Stimulated activated naive CD8-positive, alpha-beta T cell treated with anti-CD3 and anti-CD28 coated beads, Interleukin-15, Interleukin-2, amounts not matched to agents 100 ng/mL and 50 ng/mL, for 24 hours (primary cell): ENCODE measurements at regions not wholly inside any gene's neighbourhood (a gene's known extent, or its start where the extent isn't known, plus 50 kb on each side); places are given as distances from the start of the nearest gene placed in this dataset.

Experiments used
- H3K27ac Mint-ChIP-seq: one replicate; pipeline ENCODE4 v1.8.0; 2021; ENCODE audit warnings: mild to moderate bottlenecking, mixed read lengths
- H3K27me3 Mint-ChIP-seq: one replicate; pipeline ENCODE4 v1.8.0; 2021; ENCODE audit warnings: mixed read lengths
- H3K36me3 Mint-ChIP-seq: one replicate; pipeline ENCODE4 v1.8.0; 2021; ENCODE audit warnings: low read depth, mixed read lengths
- H3K4me1 Mint-ChIP-seq: one replicate; pipeline ENCODE4 v1.8.0; 2021; ENCODE audit warnings: low read depth, mixed read lengths
- H3K4me3 Mint-ChIP-seq: one replicate; pipeline ENCODE4 v1.8.0; 2021; ENCODE audit warnings: mild to moderate bottlenecking, mixed read lengths
- H3K9me3 Mint-ChIP-seq: one replicate; pipeline ENCODE4 v1.8.0; 2021; ENCODE audit warnings: mixed read lengths

DNA sequence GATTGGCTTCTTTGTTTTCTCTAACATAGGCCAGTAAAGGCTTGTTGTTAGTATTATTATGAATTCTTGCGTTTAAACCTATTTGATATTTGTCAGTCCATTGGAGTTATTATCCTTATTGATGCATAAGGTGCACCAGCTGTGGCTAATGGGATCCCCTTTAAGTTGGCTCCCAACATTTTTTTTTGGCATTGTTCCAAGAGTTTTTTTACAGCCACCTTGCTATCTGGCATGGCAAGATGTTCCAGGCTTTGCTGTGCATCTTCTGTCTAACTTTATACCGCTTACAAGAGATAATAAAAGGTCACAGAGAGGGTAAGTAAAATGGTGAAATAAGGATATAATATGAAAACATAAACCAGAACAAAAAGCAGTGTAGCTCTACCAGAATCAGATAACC, 157.5 kb upstream of the TACR1 start:
- Mint-ChIP-seq H3K27ac (no peak overlapping the region), H3K36me3 (peaks cover 12% of the 10 kb centered on the region), H3K4me3 (no peak overlapping the region), H3K4me1 (no peaks in the 10 kb centered on the region), H3K9me3 (peaks cover 7% of the 10 kb centered on the region), H3K27me3 (no peaks in the 10 kb centered on the region)

DNA sequence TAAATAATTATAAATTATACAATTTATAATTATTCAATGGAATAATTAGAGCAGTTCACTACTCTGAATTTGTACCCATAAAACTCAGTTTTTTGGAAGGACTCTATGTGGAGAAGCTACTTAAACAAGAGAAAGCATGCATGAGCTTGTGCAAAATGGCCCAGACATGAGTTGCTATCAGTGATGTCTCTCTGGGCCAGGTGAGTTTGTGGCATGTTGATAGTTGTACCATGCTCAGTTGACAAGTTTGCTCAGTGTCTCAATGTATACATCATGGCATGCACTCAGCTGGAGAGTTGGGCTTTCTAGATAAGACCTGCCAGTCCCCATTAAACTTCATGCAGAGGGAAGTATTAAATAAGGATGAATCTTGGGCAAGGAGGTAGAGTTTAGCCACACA, 153.8 kb upstream of the TACR1 start:
- H3K27me3 Mint-ChIP-seq, result no peaks in the 10 kb centered on the region
- H3K4me1 Mint-ChIP-seq, result no peaks in the 10 kb centered on the region
- H3K9me3 Mint-ChIP-seq, result peaks cover 15% of the 10 kb centered on the region
- peaks cover 10% of the 10 kb centered on the region for H3K36me3 Mint-ChIP-seq
- H3K4me3 Mint-ChIP-seq, result no peak overlapping the region
- H3K27ac Mint-ChIP-seq, result no peak overlapping the region

DNA sequence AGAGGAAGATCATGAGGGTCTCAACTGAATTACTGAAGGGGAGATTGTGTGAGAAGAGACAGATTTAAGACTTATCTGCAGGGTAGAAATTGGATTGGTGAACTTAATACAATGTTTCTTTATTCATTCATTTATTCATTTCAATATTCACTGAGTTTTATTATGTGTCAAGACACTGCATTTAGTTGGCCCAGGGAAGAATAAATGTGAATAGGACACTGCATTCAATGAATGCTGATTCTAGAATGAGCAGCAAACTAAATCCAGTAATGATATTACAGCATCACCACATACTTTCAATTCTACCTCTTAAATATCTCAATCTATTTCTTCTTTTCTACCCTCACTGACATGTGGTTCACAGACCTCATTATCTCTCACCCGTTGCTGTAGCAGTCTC, 149.0 kb upstream of the TACR1 start:
- H3K4me1 Mint-ChIP-seq, result no peaks in the 10 kb centered on the region
- H3K4me3 Mint-ChIP-seq, result no peak overlapping the region
- H3K36me3 Mint-ChIP-seq, result peaks cover 4% of the 10 kb centered on the region
- no peaks in the 10 kb centered on the region for H3K27me3 Mint-ChIP-seq
- no peak overlapping the region for H3K27ac Mint-ChIP-seq
- H3K9me3 Mint-ChIP-seq, result peaks cover 15% of the 10 kb centered on the region

DNA sequence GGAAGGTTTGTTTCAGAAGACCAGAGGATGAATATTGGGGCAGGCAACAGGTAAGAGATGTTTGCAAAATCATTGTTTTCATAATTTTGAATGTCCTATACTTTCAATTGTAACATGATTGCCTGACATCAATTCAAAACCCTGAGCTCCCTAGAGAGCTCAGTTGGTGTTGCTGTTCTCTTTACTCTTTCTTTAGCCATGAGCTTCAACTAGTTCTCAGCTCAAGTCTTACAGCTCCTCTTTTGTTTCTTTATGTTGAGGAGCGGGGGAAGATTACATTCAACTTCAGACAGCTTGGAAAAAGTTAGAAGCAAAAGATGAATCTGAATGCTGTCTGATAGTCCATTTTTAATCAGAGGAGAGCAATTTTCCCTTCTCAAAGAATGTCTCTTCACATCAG, 144.8 kb upstream of the TACR1 start:
- H3K4me1 Mint-ChIP-seq, result no peaks in the 10 kb centered on the region
- no peaks in the 10 kb centered on the region for H3K27me3 Mint-ChIP-seq
- no peaks in the 10 kb centered on the region for H3K36me3 Mint-ChIP-seq
- H3K9me3 Mint-ChIP-seq, result no peaks in the 10 kb centered on the region
- H3K4me3 Mint-ChIP-seq, result no peak overlapping the region
- H3K27ac Mint-ChIP-seq, result no peak overlapping the region

DNA sequence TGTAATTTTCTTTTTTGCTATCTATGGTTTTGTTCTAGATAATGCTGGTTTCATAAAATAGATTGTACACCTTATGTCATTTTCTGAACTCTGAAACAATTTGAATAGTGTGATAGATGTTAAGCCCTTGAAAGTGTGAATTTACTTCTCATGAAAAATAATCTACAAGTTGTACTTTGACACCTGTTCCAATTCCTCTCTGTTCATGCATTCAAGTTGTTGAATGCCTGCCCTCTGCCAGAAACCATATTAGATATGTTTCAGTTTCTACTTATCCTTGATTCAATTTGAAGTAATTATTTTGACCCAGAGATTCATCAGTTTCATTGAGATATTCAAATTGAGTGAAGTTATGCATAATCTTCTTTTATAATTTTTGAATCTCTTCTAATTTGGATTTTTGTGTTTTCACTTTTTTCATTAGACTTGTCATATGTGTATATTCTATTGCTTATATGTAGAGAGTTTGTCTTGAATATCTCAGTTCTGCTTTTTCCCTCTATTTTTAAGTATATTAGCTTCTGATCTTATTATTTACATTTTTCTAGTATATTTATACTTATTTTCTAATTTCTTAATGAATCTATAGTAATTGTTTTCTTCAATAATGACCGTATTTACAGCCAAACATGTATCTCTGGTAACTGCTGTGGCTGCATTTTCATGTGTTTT, 143.3 kb upstream of the TACR1 start:
- Mint-ChIP-seq H3K4me3 (no peak overlapping the region), H3K36me3 (no peaks in the 10 kb centered on the region), H3K27ac (no peak overlapping the region), H3K9me3 (no peaks in the 10 kb centered on the region), H3K4me1 (no peaks in the 10 kb centered on the region), H3K27me3 (no peaks in the 10 kb centered on the region)

DNA sequence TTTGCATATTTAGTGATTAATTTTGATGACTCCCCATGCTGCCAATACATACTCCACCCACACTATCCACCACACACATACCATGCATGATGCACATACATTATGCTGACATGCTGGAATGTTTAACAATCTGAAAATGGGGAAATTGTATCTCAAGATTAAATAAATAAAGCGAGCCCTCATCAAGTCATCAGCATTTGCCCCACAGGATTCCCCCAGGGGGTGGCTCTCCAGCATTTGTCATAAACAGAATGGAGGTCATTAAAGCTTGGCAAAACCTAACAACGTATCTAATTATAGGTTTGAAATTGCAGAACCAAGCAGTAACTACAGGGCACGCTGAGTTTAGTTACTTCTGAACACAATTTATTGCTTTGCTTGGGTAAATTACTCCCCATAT, 141.2 kb upstream of the TACR1 start:
- H3K4me1 Mint-ChIP-seq, result no peaks in the 10 kb centered on the region
- H3K27me3 Mint-ChIP-seq, result no peaks in the 10 kb centered on the region
- no peaks in the 10 kb centered on the region for H3K36me3 Mint-ChIP-seq
- H3K27ac Mint-ChIP-seq, result no peak overlapping the region
- H3K9me3 Mint-ChIP-seq, result no peaks in the 10 kb centered on the region
- H3K4me3 Mint-ChIP-seq, result no peak overlapping the region

DNA sequence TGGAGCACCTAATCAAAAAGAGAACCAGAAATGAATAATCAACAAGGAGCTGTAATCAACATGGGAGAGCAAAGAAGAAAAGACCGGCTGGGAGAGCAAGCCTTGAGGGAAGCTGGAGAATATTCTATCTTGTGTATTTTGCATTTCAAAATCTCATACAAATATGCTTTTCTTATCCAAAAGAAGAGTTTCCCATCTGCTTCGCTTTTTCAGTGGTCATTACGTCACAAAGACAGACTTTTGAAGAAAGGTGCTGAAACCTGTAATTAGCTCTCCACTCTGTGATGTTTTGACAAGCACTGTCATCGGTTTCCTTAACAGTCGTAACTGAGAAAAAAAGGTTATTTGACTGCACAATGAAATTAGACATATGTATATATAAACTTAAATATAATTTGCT, 139.1 kb upstream of the TACR1 start:
- H3K9me3 Mint-ChIP-seq, result no peaks in the 10 kb centered on the region
- no peaks in the 10 kb centered on the region for H3K4me1 Mint-ChIP-seq
- H3K36me3 Mint-ChIP-seq, result no peaks in the 10 kb centered on the region
- H3K27me3 Mint-ChIP-seq, result no peaks in the 10 kb centered on the region
- no peak overlapping the region for H3K27ac Mint-ChIP-seq
- H3K4me3 Mint-ChIP-seq, result no peak overlapping the region

DNA sequence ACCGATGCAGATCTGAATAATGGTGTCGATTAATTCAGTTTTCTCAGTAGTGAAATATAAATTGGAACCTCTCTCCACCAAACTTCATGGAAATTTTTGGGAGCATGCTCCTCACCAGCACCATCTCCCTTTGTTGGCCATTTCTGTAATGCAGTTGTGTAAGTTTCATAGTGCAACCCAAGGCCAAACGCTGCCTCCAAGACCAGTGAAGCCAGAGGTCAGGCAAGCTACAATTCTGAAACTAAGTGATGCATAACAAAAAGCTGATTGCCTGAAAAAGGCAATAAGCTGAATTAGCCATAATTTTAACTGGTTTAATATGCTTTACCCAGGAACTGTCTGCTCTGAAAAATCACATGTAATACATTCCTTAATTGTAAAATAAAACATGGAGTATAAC, 138.3 kb upstream of the TACR1 start:
- Mint-ChIP-seq H3K4me1 (no peaks in the 10 kb centered on the region), H3K27ac (no peak overlapping the region), H3K36me3 (no peaks in the 10 kb centered on the region), H3K4me3 (no peak overlapping the region), H3K9me3 (no peaks in the 10 kb centered on the region), H3K27me3 (no peaks in the 10 kb centered on the region)

DNA sequence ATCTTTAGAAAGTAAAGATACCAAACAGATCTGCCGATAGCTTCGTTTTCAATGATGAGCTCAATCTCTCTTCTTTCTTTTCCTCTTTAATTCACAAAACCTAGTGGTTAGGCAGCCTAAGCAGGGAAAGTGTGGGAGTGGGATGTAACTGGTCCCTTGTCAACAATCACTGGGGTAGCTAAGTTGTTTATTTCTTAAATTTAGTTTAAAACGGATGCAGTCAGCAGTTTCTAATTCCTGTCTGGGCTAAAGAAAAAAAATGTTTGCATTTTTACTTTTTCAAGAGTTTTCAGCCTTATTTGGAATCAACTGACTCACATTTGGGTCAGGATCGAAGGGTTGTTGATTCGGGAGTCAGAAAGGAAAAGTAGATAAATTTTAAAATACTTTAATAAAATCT, 137.7 kb upstream of the TACR1 start:
- Mint-ChIP-seq H3K9me3 (no peaks in the 10 kb centered on the region), H3K4me3 (no peak overlapping the region), H3K36me3 (no peaks in the 10 kb centered on the region), H3K4me1 (no peaks in the 10 kb centered on the region), H3K27me3 (no peaks in the 10 kb centered on the region), H3K27ac (no peak overlapping the region)

DNA sequence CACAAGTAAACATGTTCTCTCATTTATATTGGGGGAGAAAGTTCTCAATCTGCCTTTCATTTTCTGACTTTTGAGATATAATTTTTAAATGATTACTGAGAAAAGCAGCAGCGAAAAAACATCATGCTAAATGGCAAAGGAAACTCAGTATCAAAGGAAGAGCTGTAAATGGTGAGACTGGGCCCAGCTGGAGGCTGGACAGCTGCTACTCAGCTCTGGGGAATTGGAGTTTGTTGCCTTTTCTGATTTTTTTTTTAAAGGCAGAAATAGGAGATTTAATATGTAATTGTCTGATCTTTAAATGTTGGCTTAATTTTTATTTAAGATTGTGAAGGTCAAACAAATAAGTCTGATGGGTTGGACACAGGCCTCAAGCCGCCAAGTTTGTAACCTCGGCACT, 137.1 kb upstream of the TACR1 start:
- H3K4me3 Mint-ChIP-seq, result no peak overlapping the region
- no peaks in the 10 kb centered on the region for H3K27me3 Mint-ChIP-seq
- no peak overlapping the region for H3K27ac Mint-ChIP-seq
- H3K9me3 Mint-ChIP-seq, result no peaks in the 10 kb centered on the region
- H3K36me3 Mint-ChIP-seq, result no peaks in the 10 kb centered on the region
- H3K4me1 Mint-ChIP-seq, result no peaks in the 10 kb centered on the region

DNA sequence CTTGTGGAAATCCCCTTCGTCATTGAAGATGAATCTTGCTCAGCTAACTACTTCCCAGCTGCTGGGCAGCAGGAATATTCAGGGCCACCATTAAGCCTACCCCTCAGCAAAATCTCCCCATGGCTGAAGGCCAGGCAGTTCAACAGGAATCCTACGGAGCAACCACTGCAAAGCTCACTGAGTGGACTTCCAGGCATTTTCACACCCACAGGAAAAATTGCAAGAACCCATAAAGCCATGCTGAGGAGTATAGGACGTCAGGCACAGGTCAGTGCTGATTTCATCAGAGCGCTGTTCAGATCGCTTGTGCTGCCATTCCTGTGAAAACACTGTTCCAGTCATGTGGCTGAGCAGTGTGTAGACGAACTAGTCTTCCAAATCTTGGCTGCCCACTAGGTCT, 134.8 kb upstream of the TACR1 start:
- no peaks in the 10 kb centered on the region for H3K27me3 Mint-ChIP-seq
- H3K27ac Mint-ChIP-seq, result no peak overlapping the region
- no peak overlapping the region for H3K4me3 Mint-ChIP-seq
- H3K9me3 Mint-ChIP-seq, result no peaks in the 10 kb centered on the region
- peaks cover 4% of the 10 kb centered on the region for H3K36me3 Mint-ChIP-seq
- H3K4me1 Mint-ChIP-seq, result no peaks in the 10 kb centered on the region

DNA sequence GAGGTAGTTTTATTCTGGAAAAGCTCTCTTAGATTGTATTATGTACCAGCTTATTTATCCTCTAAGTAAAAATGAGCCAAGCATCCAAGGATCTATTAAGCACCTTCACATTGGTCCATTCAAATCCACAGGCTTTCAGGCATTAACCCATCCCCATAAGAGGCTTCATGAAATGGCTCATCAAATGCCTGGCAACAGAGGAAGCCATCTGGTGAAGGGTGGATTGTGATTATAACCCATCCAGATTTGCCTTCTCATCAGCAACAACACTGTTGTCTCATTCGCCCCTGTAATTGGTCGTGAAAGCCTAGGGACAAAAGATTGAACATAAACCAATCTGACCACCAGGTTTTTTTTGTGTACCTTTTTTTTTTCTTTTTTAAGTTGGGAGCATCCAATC, 134.3 kb upstream of the TACR1 start:
- H3K9me3 Mint-ChIP-seq, result no peaks in the 10 kb centered on the region

DNA sequence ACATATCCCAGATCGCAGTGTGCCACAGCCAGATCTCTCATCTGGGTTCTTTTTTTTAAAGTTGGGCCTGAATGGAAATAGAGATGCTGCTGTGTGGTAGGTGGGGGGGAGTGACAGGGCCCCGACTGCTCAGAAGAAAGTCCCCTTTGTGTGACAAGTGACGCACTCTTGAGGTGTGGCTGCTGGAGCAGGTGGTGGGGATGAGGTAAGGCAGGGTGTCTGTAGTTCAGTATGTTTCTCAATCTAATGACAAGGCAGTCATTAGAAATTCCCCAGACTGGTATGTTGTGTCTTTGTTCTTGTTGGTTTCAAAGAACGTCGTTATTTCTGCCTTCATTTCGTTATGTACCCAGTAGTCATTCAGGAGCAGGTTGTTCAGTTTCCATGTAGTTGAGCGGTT, 128.8 kb upstream of the TACR1 start:
- Mint-ChIP-seq H3K36me3 (peaks cover 4% of the 10 kb centered on the region), H3K27ac (no peak overlapping the region), H3K4me3 (no peak overlapping the region), H3K4me1 (no peaks in the 10 kb centered on the region), H3K27me3 (no peaks in the 10 kb centered on the region), H3K9me3 (no peaks in the 10 kb centered on the region)

More for the DNA sequence above, 134.3 kb upstream of the TACR1 start:
- no peaks in the 10 kb centered on the region for H3K27me3 Mint-ChIP-seq
- peaks cover 4% of the 10 kb centered on the region for H3K36me3 Mint-ChIP-seq
- H3K4me1 Mint-ChIP-seq, result no peaks in the 10 kb centered on the region
- H3K4me3 Mint-ChIP-seq, result no peak overlapping the region
- H3K27ac Mint-ChIP-seq, result no peak overlapping the region

DNA sequence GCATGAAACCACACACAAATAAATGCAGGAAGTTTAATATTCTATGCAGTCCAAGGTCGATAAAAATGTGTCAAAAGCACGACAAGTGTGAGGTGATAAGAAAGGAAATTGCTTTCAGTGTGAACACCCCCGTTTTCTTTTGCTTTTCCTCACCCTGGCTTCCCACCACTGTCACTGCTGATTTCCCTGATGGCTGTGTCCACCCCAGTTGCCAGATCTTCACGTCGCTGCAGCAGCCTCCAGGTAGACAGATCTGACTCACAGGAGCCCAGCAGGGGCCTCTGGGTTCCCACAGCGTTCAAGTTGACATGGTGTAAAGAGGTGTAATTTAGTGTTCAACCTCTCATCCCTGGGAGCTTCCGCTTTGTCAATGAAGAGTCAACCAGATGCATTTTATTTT, 128.0 kb upstream of the TACR1 start:
- peaks cover 4% of the 10 kb centered on the region for H3K36me3 Mint-ChIP-seq
- no peaks in the 10 kb centered on the region for H3K4me1 Mint-ChIP-seq

DNA sequence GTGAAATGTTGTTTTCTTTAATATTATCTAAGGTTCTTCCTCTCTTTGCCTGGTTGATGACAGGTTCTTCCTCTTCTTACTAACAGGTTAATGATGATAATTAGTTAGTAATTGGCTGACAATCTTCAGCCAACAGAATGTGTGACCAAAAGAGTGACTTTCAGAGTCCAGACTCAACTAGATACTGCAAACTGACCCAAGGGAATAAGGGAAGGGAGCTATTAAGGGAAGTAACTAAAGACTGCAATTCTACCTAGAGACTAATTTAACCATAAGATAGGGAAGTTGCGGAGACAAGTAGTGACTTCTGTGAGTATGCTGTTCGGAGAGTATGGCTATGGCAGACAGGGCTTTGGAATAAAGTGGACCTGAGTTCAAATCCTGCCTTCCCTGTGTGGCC, 127.3 kb upstream of the TACR1 start:
- Mint-ChIP-seq H3K4me1 (no peaks in the 10 kb centered on the region), H3K4me3 (no peak overlapping the region), H3K36me3 (peaks cover 4% of the 10 kb centered on the region), H3K27ac (no peak overlapping the region), H3K27me3 (no peaks in the 10 kb centered on the region), H3K9me3 (no peaks in the 10 kb centered on the region)

More for the DNA sequence above, 128.0 kb upstream of the TACR1 start:
- Mint-ChIP-seq H3K9me3 (no peaks in the 10 kb centered on the region), H3K4me3 (no peak overlapping the region), H3K27me3 (no peaks in the 10 kb centered on the region), H3K27ac (no peak overlapping the region)

DNA sequence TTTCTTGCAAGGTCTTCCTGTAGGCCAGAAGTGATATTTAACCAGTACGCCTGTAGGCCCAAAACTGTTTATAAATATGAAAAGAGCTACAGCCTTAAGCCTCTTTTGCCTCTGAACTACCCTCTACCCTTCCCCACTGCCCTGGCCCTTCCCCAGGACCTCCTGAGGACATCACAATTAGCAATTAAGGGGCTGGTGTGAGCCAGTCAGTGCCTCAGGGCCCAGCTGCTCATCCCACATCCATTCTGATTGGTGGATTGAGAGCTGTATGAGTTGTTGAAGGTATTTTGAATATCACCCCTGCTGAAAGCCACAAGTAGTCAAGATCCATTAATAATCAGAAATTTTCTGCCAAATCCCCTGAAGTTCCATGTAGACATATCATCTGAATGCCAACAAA, 126.3 kb upstream of the TACR1 start:
- Mint-ChIP-seq H3K4me3 (no peak overlapping the region), H3K9me3 (no peaks in the 10 kb centered on the region), H3K4me1 (no peaks in the 10 kb centered on the region), H3K36me3 (peaks cover 4% of the 10 kb centered on the region), H3K27ac (no peak overlapping the region), H3K27me3 (no peaks in the 10 kb centered on the region)
